Lower lobe of right lung (tissue), 2 donors: ENCODE measurements at regions not wholly inside any gene's neighbourhood (a gene's known extent, or its start where the extent isn't known, plus 50 kb on each side); places are given as distances from the start of the nearest gene placed in this dataset.

Source experiments
- ATAC-seq, 2 donors: fragments of 200-7000 bp; cut with Tn5 transposase; one replicate each; pipeline ENCODE4 v1.9.1; 2020 to 2022; ENCODE audit warnings: mild to moderate bottlenecking in 2 of 2, moderate library complexity in 2 of 2
- DNase-seq: peaks from one replicate; pipeline ENCODE4 v3.0.0-alpha.2; 2020
- H3K27ac ChIP-seq: fragments of 200-600 bp; one replicate; pipeline ENCODE4 v1.8.0; 2022
- H3K27me3 ChIP-seq: fragments of 200-600 bp; one replicate; pipeline ENCODE4 v1.8.0; 2022; ENCODE audit warnings: low read depth
- H3K36me3 ChIP-seq: fragments of 200-600 bp; one replicate; pipeline ENCODE4 v1.8.0; 2022; ENCODE audit warnings: mild to moderate bottlenecking
- H3K4me1 ChIP-seq: fragments of 200-600 bp; one replicate; pipeline ENCODE4 v1.8.0; 2022
- H3K4me3 ChIP-seq: fragments of 200-600 bp; one replicate; pipeline ENCODE4 v1.8.0; 2022; ENCODE audit warnings: mild to moderate bottlenecking
- H3K9me3 ChIP-seq: fragments of 200-600 bp; one replicate; pipeline ENCODE4 v1.8.0; 2022
- CTCF ChIP-seq: fragments of 200-600 bp; IDR thresholded peaks from one replicate; pipeline ENCODE4 v1.8.0; 2022; ENCODE audit warnings: antibody characterized with exemption, mild to moderate bottlenecking
- intact Hi-C: fragments of 100-400 bp; cut with DNase I; formaldehyde crosslinking; loops from one replicate; pipeline ENCODE4 v1.11.0; 2022
- donor health status: DM: no; HTN: yes; CAD: no; lungs with severe emphysema.

GRCh38 chr17:27396941-27397340 lies 59.3 kb upstream of the KSR1 start:
- DNase-seq, result no peak
- H3K27me3 ChIP-seq, result no peaks in the 10 kb centered on the region
- intact Hi-C loops, result no loop called here
- no peaks in the 10 kb centered on the region for H3K9me3 ChIP-seq
- H3K27ac ChIP-seq, result no peak overlapping the region
- no peaks in the 10 kb centered on the region for H3K36me3 ChIP-seq
- TF ChIP-seq CTCF, result no peak
- peak; percentile 55 to 74 for ATAC-seq
- H3K4me3 ChIP-seq, result no peak overlapping the region
- peaks cover 14% of the 10 kb centered on the region for H3K4me1 ChIP-seq

GRCh38 chr17:27398691-27399090 lies 57.6 kb upstream of the KSR1 start:
- no peaks in the 10 kb centered on the region for H3K9me3 ChIP-seq
- H3K36me3 ChIP-seq, result no peaks in the 10 kb centered on the region
- no peak for TF ChIP-seq CTCF
- no peak overlapping the region for H3K4me3 ChIP-seq
- intact Hi-C loops, result no loop called here
- ATAC-seq, result no peak
- no peaks in the 10 kb centered on the region for H3K27me3 ChIP-seq
- peaks cover 14% of the 10 kb centered on the region for H3K4me1 ChIP-seq
- DNase-seq, result no peak
- no peak overlapping the region for H3K27ac ChIP-seq

GRCh38 chr17:27400991-27401390 lies 55.3 kb upstream of the KSR1 start:
- H3K4me3 ChIP-seq, result no peak overlapping the region
- DNase-seq, result no peak
- peaks cover 14% of the 10 kb centered on the region for H3K4me1 ChIP-seq
- intact Hi-C loops, result no loop called here
- TF ChIP-seq CTCF, result no peak
- ATAC-seq, result no peak
- H3K27ac ChIP-seq, result no peak overlapping the region
- no peaks in the 10 kb centered on the region for H3K27me3 ChIP-seq
- H3K9me3 ChIP-seq, result no peaks in the 10 kb centered on the region
- H3K36me3 ChIP-seq, result no peaks in the 10 kb centered on the region

GRCh38 chr17:27402943-27403342 lies 53.3 kb upstream of the KSR1 start:
- Histone ChIP-seq H3K9me3 (no peaks in the 10 kb centered on the region), H3K27ac (no peak overlapping the region), H3K36me3 (no peaks in the 10 kb centered on the region), H3K27me3 (no peaks in the 10 kb centered on the region), H3K4me3 (no peak overlapping the region), H3K4me1 (no peaks in the 10 kb centered on the region)
- TF ChIP-seq CTCF, result no peak
- DNase-seq (no peak), ATAC-seq (no peak)
- intact Hi-C loops, result no loop called here

- H3K9me3 ChIP-seq, result no peaks in the 10 kb centered on the region
- TF ChIP-seq CTCF, result no peak
- H3K4me1 ChIP-seq, result peaks cover 4% of the 10 kb centered on the region
- no peaks in the 10 kb centered on the region for H3K36me3 ChIP-seq
- DNase-seq (no peak), ATAC-seq (no peak)
- no peaks in the 10 kb centered on the region for H3K27me3 ChIP-seq
- intact Hi-C loops, result no loop called here
- no peak overlapping the region for H3K27ac ChIP-seq
- no peak overlapping the region for H3K4me3 ChIP-seq
Observed at GRCh38 chr17:27403480-27404005, 52.7 kb upstream of the KSR1 start.

GRCh38 chr17:27404676-27405075 lies 51.6 kb upstream of the KSR1 start:
- no peak for TF ChIP-seq CTCF
- H3K36me3 ChIP-seq, result no peaks in the 10 kb centered on the region
- H3K9me3 ChIP-seq, result no peaks in the 10 kb centered on the region
- H3K4me3 ChIP-seq, result no peak overlapping the region
- H3K27ac ChIP-seq, result no peak overlapping the region
- DNase-seq, result no peak
- H3K27me3 ChIP-seq, result no peaks in the 10 kb centered on the region
- ATAC-seq, result no peak
- intact Hi-C loops, result no loop called here
- peaks cover 6% of the 10 kb centered on the region for H3K4me1 ChIP-seq
